ENCODE measurements at regions not wholly inside any gene's neighbourhood (a gene's known extent, or its start where the extent isn't known, plus 50 kb on each side); places are given as distances from the start of the nearest gene placed in this dataset.

- DNase-seq (ENCODE audit: low read depth): no peak
- no peak overlapping the region for H3K4me3 ChIP-seq (ENCODE audit: low read depth, low read length)
- TF ChIP-seq, protein P1, sequence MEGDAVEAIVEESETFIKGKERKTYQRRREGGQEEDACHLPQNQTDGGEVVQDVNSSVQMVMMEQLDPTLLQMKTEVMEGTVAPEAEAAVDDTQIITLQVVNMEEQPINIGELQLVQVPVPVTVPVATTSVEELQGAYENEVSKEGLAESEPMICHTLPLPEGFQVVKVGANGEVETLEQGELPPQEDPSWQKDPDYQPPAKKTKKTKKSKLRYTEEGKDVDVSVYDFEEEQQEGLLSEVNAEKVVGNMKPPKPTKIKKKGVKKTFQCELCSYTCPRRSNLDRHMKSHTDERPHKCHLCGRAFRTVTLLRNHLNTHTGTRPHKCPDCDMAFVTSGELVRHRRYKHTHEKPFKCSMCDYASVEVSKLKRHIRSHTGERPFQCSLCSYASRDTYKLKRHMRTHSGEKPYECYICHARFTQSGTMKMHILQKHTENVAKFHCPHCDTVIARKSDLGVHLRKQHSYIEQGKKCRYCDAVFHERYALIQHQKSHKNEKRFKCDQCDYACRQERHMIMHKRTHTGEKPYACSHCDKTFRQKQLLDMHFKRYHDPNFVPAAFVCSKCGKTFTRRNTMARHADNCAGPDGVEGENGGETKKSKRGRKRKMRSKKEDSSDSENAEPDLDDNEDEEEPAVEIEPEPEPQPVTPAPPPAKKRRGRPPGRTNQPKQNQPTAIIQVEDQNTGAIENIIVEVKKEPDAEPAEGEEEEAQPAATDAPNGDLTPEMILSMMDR (IDR thresholded peaks at IDR 0.05; ENCODE audit: insufficient read depth, low read length): no peak
These were observed 974.0 kb upstream of the GJE1 start for GRCh38 chr6:141158740-141159139.

DNA sequence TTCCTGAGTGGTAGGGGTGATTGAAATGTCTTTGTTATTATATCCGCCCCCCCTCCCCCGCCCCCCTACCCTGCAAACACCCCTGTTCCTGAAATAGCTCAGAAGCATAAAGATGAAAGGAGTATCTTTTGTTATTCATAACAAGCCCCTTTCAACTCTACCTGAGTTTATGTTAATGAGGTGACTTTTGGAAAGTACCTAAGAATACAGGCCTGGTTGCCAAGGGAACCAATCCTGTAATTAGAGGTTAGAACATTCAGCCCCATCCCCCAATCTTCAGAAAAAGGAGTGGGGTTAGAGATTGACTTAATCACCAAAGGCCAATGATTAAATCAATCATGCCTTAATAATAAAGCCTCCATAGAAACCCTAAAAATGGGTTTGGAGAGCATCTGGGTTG is 979.2 kb upstream of the GJE1 start:
- TF ChIP-seq, protein P1 (IDR thresholded peaks at IDR 0.05; ENCODE audit: insufficient read depth, low read length): no peak
- no peak for DNase-seq (ENCODE audit: low read depth)
- H3K4me3 ChIP-seq (ENCODE audit: low read depth, low read length): no peak overlapping the region

DNA sequence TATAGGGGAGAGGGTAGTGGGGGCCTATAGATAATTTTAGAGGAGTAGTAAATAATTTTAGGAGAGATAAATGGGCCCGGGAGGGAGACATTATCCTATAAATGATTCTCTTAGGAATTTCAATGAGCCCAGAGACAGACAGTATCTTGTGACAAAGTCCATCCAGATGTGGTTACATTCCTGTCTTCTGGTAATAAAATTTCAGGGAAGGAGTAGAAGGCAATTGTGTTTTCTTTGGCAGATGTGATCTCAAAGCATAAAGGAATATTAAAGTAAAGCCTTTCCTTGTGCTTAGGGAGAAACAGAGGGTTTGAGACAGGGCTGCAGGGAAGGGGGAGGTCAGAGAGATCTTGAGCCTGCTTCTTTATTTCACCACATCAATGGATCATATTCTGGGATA is 979.8 kb upstream of the GJE1 start:
- H3K4me3 ChIP-seq (ENCODE audit: low read depth, low read length): no peak overlapping the region
- TF ChIP-seq, protein P1 (IDR thresholded peaks at IDR 0.05; ENCODE audit: insufficient read depth, low read length): no peak
- peak; percentile 42 for DNase-seq (ENCODE audit: low read depth)

DNA sequence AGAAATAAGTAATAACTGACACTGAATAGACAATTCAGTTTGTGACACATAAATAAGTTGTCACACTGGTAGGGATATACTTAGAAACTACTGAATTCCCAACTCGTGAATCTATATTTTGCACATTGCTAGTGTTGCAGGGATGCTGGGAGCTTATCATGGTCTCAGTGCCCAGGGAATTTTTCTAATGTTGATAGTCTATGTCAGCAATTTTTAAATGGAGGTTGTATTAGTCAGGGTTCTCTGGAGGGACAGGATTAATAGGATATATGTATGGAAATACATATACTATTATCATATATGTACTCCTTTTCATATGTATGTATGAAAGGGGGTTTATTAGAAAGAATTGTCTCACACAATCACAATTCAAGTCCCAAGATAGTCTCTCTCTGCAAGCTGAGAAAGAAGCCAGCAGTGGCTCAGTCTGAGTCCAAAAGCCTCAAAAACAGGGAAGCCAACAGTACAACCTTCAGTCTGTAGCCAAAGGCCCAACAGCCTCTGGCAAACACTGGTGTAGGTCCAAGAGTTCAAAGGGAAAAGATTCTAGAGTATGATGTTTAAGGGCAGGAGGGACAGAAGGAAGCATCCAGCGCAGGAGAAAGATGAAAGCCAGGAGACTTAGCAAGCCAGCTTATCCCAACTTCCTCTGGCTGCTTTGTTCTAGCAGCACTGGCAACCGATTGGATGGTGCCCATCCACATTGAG is 980.9 kb upstream of the GJE1 start:
- no peak overlapping the region for H3K4me3 ChIP-seq (ENCODE audit: low read depth, low read length)
- TF ChIP-seq, protein P1 (IDR thresholded peaks at IDR 0.05; ENCODE audit: insufficient read depth, low read length): no peak
- no peak for DNase-seq (ENCODE audit: low read depth)

GRCh38 chr6:141141870-141142269 is 990.9 kb upstream of the GJE1 start:
- no peak overlapping the region for H3K4me3 ChIP-seq (ENCODE audit: low read depth, low read length)
- no peak for DNase-seq (ENCODE audit: low read depth)
- TF ChIP-seq, protein P1 (IDR thresholded peaks at IDR 0.05; ENCODE audit: insufficient read depth, low read length): no peak

DNA sequence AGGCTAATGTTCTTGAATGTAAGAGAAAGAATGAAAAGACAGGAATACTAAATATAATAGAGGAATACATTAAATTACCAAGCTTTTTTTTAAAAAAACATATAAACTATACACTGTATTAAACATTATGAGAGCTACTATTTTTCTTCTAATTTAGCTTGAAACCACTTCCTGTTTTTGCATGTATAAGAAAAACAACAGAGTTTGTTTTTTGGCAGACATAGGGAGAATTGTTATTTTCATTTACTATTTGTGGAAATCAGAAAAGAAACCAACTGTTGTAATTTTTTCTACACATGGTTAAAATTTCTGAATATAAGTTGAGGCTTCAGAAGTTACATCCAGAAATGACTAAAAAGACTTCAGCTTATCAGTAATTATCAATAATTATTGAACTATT is 991.8 kb upstream of the GJE1 start:
- no peak overlapping the region for H3K4me3 ChIP-seq (ENCODE audit: low read depth, low read length)
- TF ChIP-seq, protein P1 (IDR thresholded peaks at IDR 0.05; ENCODE audit: insufficient read depth, low read length): no peak
- no peak for DNase-seq (ENCODE audit: low read depth)

GRCh38 chr6:141139461-141139860 is 993.3 kb upstream of the GJE1 start:
- H3K4me3 ChIP-seq (ENCODE audit: low read depth, low read length): no peak overlapping the region
- TF ChIP-seq, protein P1 (IDR thresholded peaks at IDR 0.05; ENCODE audit: insufficient read depth, low read length): no peak
- DNase-seq (ENCODE audit: low read depth): no peak
